HG03565 (cell line): ENCODE measurements at regions not wholly inside any gene's neighbourhood (a gene's known extent, or its start where the extent isn't known, plus 50 kb on each side); places are given as distances from the start of the nearest gene placed in this dataset.

Source experiments
- ATAC-seq: cut with Tn5 transposase; IDR thresholded peaks from one replicate; pipeline ENCODE4 v1.9.1; 2021; ENCODE audit warnings: mild to moderate bottlenecking, moderate library complexity; ENCODE audit not compliant: unreplicated experiment

- ATAC-seq: no peak
Observed at GRCh38 chr12:24175929-24176328, 226.5 kb upstream of the SOX5 start.

GRCh38 chr12:24175284-24175683 is 225.8 kb upstream of the SOX5 start:
- no peak for ATAC-seq

- ATAC-seq: no peak
Observed at GRCh38 chr12:24173067-24173466, 223.6 kb upstream of the SOX5 start.

- ATAC-seq: no peak
Observed at GRCh38 chr12:24172773-24173066, 223.2 kb upstream of the SOX5 start.

GRCh38 chr12:24172031-24172772 is 222.7 kb upstream of the SOX5 start:
- peak; percentile 87 for ATAC-seq

GRCh38 chr12:24155042-24155441 is 205.6 kb upstream of the SOX5 start:
- no peak for ATAC-seq

GRCh38 chr12:24153079-24153478 is 203.6 kb upstream of the SOX5 start:
- ATAC-seq: no peak

- ATAC-seq: no peak
Observed at GRCh38 chr12:24152270-24152669, 202.8 kb upstream of the SOX5 start.

GRCh38 chr12:24143928-24144327 is 194.5 kb upstream of the SOX5 start:
- ATAC-seq: no peak

GRCh38 chr12:24139035-24139434 is 189.6 kb upstream of the SOX5 start:
- no peak for ATAC-seq

- ATAC-seq: no peak
Observed at GRCh38 chr12:24138041-24138440, 188.6 kb upstream of the SOX5 start.

GRCh38 chr12:24135158-24135850 is 185.8 kb upstream of the SOX5 start:
- no peak for ATAC-seq

- no peak for ATAC-seq
Observed at GRCh38 chr12:24134092-24134491, 184.6 kb upstream of the SOX5 start.

GRCh38 chr12:24133384-24133783 is 183.9 kb upstream of the SOX5 start:
- no peak for ATAC-seq

GRCh38 chr12:24127919-24128721 is 178.7 kb upstream of the SOX5 start:
- peak; percentile 86 for ATAC-seq

- no peak for ATAC-seq
Observed at GRCh38 chr12:24125280-24125679, 175.8 kb upstream of the SOX5 start.

- no peak for ATAC-seq
Observed at GRCh38 chr12:24121911-24122310, 172.4 kb upstream of the SOX5 start.

GRCh38 chr12:24118668-24119067 is 169.2 kb upstream of the SOX5 start:
- no peak for ATAC-seq

GRCh38 chr12:24116548-24116947 is 167.1 kb upstream of the SOX5 start:
- no peak for ATAC-seq

GRCh38 chr12:24113701-24114100 is 164.2 kb upstream of the SOX5 start:
- ATAC-seq: no peak

GRCh38 chr12:24111616-24112015 is 162.1 kb upstream of the SOX5 start:
- ATAC-seq: no peak

- no peak for ATAC-seq
Observed at GRCh38 chr12:24111086-24111485, 161.6 kb upstream of the SOX5 start.
